Fibroblast of the conjunctiva (primary cell): ENCODE measurements at regions not wholly inside any gene's neighbourhood (a gene's known extent, or its start where the extent isn't known, plus 50 kb on each side); places are given as distances from the start of the nearest gene placed in this dataset.

Source experiments
- DNase-seq: peaks from one replicate; pipeline ENCODE4 v3.0.0-alpha.2; 2010; ENCODE audit warnings: low read depth

GRCh38 chr15:31473385-31474058, 146.9 kb downstream of the KLF13 start:
- DNase-seq = no peak

- DNase-seq = no peak
Observed at GRCh38 chr15:31474059-31474868, 147.6 kb downstream of the KLF13 start.

GRCh38 chr15:31476236-31476810, 149.7 kb downstream of the KLF13 start:
- no peak for DNase-seq

- no peak for DNase-seq
Observed at GRCh38 chr15:31476866-31477265, 150.2 kb downstream of the KLF13 start.

- no peak for DNase-seq
Observed at GRCh38 chr15:31477301-31477700, 150.7 kb downstream of the KLF13 start.

GRCh38 chr15:31477851-31478701, 151.4 kb downstream of the KLF13 start:
- no peak for DNase-seq

- DNase-seq = no peak
Observed at GRCh38 chr15:31478702-31479221, 152.1 kb downstream of the KLF13 start.

- no peak for DNase-seq
Observed at GRCh38 chr15:31480356-31481025, 153.9 kb downstream of the KLF13 start.

GRCh38 chr15:31481142-31481541, 154.5 kb downstream of the KLF13 start:
- no peak for DNase-seq

GRCh38 chr15:31482122-31482922, 155.7 kb downstream of the KLF13 start:
- no peak for DNase-seq

GRCh38 chr15:31483053-31483985, 156.7 kb downstream of the KLF13 start:
- DNase-seq = no peak

- DNase-seq = no peak
Observed at GRCh38 chr15:31483986-31484951, 157.6 kb downstream of the KLF13 start.

- DNase-seq = no peak
Observed at GRCh38 chr15:31484986-31485385, 158.4 kb downstream of the KLF13 start.

GRCh38 chr15:31485431-31485830, 158.8 kb downstream of the KLF13 start:
- no peak for DNase-seq

GRCh38 chr15:31485911-31486461, 159.4 kb downstream of the KLF13 start:
- DNase-seq = no peak

GRCh38 chr15:31486506-31486905, 159.9 kb downstream of the KLF13 start:
- DNase-seq = no peak

- DNase-seq = no peak
Observed at GRCh38 chr15:31486906-31487695, 160.5 kb downstream of the KLF13 start.
